GM19438 (cell line): ENCODE measurements at regions not wholly inside any gene's neighbourhood (a gene's known extent, or its start where the extent isn't known, plus 50 kb on each side); places are given as distances from the start of the nearest gene placed in this dataset.

Experiments
- ATAC-seq: cut with Tn5 transposase; IDR thresholded peaks from one replicate; pipeline ENCODE4 v1.9.1; 2021; ENCODE audit warnings: low read depth; ENCODE audit not compliant: unreplicated experiment

- no peak for ATAC-seq
Observed at GRCh38 chr5:33275391-33275790, 165.4 kb upstream of the TARS1 start.

DNA sequence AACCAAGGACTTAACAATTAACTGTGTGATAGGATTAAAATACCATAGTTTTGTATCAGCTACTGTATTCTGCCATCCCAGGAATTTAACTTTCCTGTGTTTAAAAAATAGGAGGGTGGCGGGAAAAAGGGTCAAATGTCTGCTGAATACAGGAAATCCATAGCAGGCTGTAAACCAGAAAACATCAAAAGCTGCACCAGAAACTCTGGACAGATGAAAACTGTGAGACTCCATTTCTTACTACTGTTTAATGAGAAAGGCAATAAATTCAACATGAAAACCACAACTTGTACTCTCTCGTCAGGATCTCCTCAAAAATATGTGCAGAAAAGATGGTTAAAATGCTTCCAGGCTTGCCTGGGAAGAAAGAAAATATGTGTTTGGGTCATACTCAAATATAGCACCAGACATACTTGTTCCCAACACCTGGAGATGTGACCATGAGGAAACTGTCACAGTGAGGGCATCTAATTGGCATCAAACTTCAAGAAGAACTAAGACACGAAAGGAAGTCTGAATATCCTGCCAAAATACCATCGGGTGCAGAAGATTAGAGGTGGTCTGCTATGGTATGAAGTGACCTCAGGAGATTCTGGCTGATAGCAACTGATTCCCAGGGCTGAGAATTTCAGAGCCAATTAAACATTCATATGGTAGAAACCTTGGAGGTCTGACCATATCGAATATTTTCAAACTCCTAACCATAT is 164.7 kb upstream of the TARS1 start:
- no peak for ATAC-seq

DNA sequence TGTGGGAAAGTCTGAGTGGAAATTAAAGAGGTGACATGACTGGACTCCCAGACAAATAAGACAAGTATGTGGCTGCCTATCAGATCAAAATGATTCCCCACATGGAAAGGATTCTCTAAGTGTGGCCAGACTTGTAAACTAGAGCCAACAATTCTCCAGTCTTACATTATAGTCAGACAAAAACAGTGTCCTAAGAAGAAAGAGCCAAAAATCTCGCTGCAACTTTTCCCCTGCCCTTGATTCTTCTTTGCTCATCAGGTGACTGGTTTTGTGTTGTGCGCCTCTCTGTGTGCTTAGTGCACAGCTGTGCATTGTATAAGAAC is 164.2 kb upstream of the TARS1 start:
- ATAC-seq, result no peak

GRCh38 chr5:33277061-33277650 is 163.6 kb upstream of the TARS1 start:
- no peak for ATAC-seq

- ATAC-seq, result no peak
Observed at GRCh38 chr5:33281431-33281843, 159.3 kb upstream of the TARS1 start.

DNA sequence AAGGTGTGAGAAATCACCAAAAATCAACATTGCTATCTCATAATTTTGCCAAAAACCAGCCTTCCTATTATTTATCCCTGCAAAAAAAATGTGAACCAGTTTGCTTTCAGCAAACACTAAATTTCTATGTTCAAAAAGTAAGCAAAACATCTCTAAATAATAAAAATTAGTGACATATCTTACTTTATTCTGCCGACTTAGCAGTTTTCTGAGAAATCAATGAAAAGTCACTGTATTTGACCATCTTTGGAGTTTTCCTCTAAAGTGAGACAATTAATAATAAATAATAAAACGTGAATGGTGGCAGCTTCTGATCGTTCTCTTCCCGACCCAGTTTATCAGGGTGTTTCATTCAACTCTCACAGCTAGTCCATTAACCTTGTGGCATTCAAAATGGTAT is 158.6 kb upstream of the TARS1 start:
- no peak for ATAC-seq

DNA sequence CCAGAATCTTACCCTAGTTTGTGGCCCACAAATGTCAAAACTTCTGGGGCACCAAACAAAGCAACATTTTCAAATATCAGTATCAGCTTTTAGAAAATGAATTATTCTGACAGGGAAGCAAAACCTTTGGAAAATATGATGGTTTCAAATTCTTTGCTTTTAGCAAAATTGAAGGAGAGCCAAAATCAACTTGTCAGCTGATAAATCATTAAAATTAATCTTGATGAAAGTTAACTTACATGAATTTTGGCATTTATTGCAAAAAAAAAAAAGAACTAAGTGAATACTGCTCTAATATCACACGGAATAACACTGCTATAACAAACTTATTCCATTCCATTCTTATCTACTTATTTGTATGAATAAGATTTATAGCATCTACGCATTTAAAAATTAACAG is 158.1 kb upstream of the TARS1 start:
- ATAC-seq, result no peak

DNA sequence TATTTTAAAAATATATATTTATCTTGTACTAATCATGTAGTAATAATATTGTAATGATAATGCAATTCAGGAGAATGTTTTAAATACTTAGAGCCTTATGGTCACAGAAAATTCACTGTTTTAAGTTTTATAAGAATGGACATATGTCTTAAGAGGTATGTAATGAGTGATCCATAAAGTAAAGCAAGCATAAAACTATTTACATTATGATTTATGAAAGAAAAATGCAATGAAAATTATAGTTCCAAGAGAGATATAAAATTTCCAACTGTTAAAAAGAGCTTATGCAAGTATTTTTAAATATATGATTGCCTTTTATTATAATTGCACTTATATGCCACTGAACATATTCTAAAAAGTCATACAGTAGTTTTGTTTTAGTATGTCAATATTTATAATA is 157.5 kb upstream of the TARS1 start:
- no peak for ATAC-seq

DNA sequence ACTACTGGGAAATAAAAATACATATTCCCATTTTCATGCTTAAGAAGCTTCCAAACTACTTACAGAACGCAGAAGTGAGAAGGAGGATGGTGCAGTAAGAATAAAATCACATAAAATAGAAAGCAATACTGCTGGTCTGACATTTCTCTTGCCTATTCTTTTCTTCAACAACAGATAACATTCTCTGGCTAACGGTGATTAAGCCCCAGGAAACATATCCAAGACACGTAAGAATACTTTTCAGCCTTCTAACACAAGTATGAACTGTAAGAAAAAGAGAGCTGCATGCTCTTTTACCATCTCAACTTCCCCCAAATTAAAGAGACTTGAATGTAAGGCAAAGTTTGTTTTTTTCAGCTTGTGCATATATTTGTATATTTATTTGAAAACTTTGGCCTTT is 156.1 kb upstream of the TARS1 start:
- no peak for ATAC-seq

- no peak for ATAC-seq
Observed at GRCh38 chr5:33287242-33287641, 153.5 kb upstream of the TARS1 start.

GRCh38 chr5:33291216-33292000 is 149.4 kb upstream of the TARS1 start:
- ATAC-seq, result no peak

DNA sequence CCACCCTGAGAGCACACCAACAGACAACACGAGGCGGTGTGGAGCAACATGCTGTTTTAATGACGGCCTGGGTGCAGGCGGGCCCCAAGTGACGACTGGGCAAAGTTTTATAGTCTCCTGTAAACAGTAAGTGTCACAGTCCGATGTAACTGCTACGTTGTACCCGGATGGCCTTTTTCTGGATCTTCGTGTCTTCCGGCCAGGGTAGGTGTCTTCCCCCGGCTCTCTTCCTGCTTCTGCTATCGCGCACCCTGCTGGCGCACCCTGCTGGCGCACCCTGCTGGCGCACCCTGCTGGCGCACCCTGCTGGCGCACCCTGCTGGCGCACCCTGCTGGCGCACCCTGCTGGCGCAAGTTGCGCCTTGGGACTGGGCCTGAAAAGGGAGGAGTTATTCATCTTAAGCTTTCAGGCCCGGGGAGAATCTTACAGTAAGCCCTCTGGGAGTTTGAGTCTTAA is 143.0 kb upstream of the TARS1 start:
- ATAC-seq, result no peak

DNA sequence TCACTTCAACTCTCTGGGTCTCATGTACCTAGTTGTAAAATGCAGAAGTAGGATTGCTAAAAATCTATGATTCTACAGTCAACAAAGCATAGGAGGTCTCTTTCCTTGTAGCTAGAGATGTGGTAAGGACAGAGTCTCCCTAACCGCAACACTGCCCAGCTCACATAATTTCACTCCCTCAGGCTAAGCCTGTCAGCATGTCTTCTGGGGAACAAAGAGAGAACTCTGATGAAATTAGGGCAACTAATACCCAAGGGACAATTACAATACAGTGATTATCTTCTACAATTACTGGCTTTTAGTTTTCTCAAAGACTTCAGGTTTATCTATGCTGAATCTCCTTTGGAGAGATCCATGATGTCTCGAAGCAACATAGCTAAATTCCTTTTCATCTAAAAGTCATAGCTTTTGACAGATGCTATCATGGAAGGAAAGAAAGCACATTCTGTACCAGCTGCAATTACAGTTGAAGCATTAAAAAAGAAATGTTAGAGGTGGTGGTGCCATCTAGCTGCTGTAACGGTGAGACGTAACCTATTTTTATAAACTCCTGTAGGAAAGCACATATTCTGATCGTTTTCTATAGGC is 141.1 kb upstream of the TARS1 start:
- ATAC-seq, result no peak

- ATAC-seq, result peak; percentile 80
Observed at GRCh38 chr5:33300209-33300742, 140.5 kb upstream of the TARS1 start.

DNA sequence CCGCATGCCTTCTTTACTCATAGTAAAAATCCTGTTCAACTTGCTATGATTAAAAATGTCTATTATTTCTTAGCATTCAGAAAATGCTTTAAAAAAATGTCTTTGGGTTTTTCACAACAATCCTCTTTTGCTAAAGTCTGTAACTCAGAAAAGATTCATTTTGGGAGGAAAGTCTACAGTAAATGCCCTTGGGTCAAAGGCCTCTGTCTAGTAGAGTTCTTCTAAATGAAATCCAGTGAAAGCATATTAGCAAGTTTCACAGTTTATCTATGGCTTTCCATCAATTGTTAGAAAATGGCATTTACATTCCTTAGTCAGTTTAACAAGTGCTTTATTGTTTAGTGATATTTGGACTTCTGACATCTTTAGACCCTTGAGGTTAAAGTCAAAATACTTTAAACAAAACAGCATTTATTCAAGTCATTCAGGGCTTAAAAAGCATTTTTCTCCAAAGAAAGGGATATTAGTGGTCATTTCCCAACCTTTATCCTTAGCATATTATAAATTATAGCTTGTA is 137.1 kb upstream of the TARS1 start:
- ATAC-seq, result no peak

DNA sequence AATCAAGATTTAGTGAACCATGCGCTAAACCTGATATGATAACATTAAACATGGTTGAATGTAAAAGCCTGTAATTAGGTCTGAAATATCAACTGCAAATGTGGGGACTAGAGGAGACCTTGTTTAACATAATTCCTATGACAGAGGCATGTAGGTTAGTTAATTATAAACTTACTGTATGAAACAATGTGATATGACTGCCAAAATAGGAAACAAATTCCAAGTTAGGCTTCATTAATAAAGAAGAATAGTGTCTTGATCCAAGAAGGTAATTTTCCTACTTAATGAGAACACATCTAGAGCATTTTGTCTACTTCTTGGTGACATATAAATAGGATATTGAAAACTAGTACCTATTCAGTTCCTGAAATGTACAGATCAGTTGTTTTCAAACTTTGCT is 136.2 kb upstream of the TARS1 start:
- ATAC-seq, result no peak

GRCh38 chr5:33305572-33305971 is 135.2 kb upstream of the TARS1 start:
- no peak for ATAC-seq

- no peak for ATAC-seq
Observed at GRCh38 chr5:33306758-33307157, 134.0 kb upstream of the TARS1 start.

DNA sequence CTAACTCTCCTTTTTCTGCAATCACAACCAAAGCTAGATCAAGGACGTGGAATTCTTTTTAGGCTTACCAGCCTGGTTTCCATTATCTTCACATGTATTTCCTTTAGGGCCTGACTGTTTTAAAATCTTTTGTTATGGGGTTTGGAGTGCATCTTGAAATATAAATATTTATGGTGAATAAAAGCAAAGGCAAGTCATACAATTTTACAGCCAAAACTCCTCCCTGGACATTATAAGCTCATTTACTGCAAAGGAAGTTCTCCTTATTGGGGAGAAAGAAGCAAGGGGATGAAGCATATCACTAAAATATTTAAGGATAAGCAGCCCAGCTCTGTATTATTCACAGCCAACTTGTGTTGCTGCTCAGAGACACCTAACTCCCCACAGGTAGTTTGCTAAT is 132.2 kb upstream of the TARS1 start:
- no peak for ATAC-seq

- no peak for ATAC-seq
Observed at GRCh38 chr5:33309068-33309467, 131.7 kb upstream of the TARS1 start.
